ENCODE measurements at regions not wholly inside any gene's neighbourhood (a gene's known extent, or its start where the extent isn't known, plus 50 kb on each side); places are given as distances from the start of the nearest gene placed in this dataset.
A peak's percentile ranks its signal among the peaks of the same experiment; 100 is the strongest.

- H3K36me3 Mint-ChIP-seq (ENCODE audit: low read depth): no peaks in the 10 kb centered on the region
- peaks cover 12% of the 10 kb centered on the region for H3K4me1 Mint-ChIP-seq
- TF ChIP-seq CTCF (IDR thresholded peaks at IDR 0.05; ENCODE audit: unreplicated experiment in 3 of 3): no peak
- peaks cover 6% of the 10 kb centered on the region for H3K27me3 Mint-ChIP-seq (ENCODE audit: low read depth)
- no peak overlapping the region for H3K4me3 Mint-ChIP-seq
- no peaks in the 10 kb centered on the region for H3K9me3 Mint-ChIP-seq
- H3K27ac Mint-ChIP-seq: no peak overlapping the region
Observed at GRCh38 chr7:131969560-131969959, 413.1 kb upstream of the PODXL start.

- Mint-ChIP-seq H3K36me3 (ENCODE audit: low read depth) (no peaks in the 10 kb centered on the region), H3K4me1 (peaks cover 12% of the 10 kb centered on the region), H3K27me3 (ENCODE audit: low read depth) (peaks cover 7% of the 10 kb centered on the region), H3K4me3 (no peak overlapping the region), H3K27ac (no peak overlapping the region), H3K9me3 (no peaks in the 10 kb centered on the region)
- no peak for TF ChIP-seq CTCF (IDR thresholded peaks at IDR 0.05; ENCODE audit: unreplicated experiment in 3 of 3)
Observed at GRCh38 chr7:131967216-131967730, 410.8 kb upstream of the PODXL start.

GRCh38 chr7:131964203-131964602, 407.8 kb upstream of the PODXL start:
- Mint-ChIP-seq H3K9me3 (no peaks in the 10 kb centered on the region), H3K4me3 (no peak overlapping the region), H3K4me1 (peaks cover 38% of the 10 kb centered on the region), H3K27me3 (ENCODE audit: low read depth) (peaks cover 14% of the 10 kb centered on the region), H3K36me3 (ENCODE audit: low read depth) (no peaks in the 10 kb centered on the region), H3K27ac (no peak overlapping the region)
- TF ChIP-seq CTCF (IDR thresholded peaks at IDR 0.05; ENCODE audit: unreplicated experiment in 3 of 3): no peak

- peaks cover 4% of the 10 kb centered on the region for H3K9me3 Mint-ChIP-seq
- H3K27ac Mint-ChIP-seq: no peak overlapping the region
- H3K4me1 Mint-ChIP-seq: peaks cover 47% of the 10 kb centered on the region
- no peak for TF ChIP-seq CTCF (IDR thresholded peaks at IDR 0.05; ENCODE audit: unreplicated experiment in 3 of 3)
- peaks cover 15% of the 10 kb centered on the region for H3K27me3 Mint-ChIP-seq (ENCODE audit: low read depth)
- H3K36me3 Mint-ChIP-seq (ENCODE audit: low read depth): no peaks in the 10 kb centered on the region
- no peak overlapping the region for H3K4me3 Mint-ChIP-seq
Observed at GRCh38 chr7:131961054-131961680, 404.7 kb upstream of the PODXL start.

GRCh38 chr7:131959106-131959812, 402.8 kb upstream of the PODXL start:
- peaks cover 24% of the 10 kb centered on the region for H3K27me3 Mint-ChIP-seq (ENCODE audit: low read depth)
- TF ChIP-seq CTCF (IDR thresholded peaks at IDR 0.05; ENCODE audit: unreplicated experiment in 3 of 3): no peak
- H3K27ac Mint-ChIP-seq: peak overlapping the region; percentile 25 to 72 (median 69)

More at GRCh38 chr7:131959106-131959812, 402.8 kb upstream of the PODXL start:
- peaks cover 58% of the 10 kb centered on the region for H3K4me1 Mint-ChIP-seq
- H3K4me3 Mint-ChIP-seq: peak overlapping the region in 2 of 3 experiments; percentile 6 to 21
- H3K9me3 Mint-ChIP-seq: peaks cover 4% of the 10 kb centered on the region
- H3K36me3 Mint-ChIP-seq (ENCODE audit: low read depth): no peaks in the 10 kb centered on the region

Measured in nephron (organoid).